ENCODE measurements at regions not wholly inside any gene's neighbourhood (a gene's known extent, or its start where the extent isn't known, plus 50 kb on each side); places are given as distances from the start of the nearest gene placed in this dataset.

- no peaks in the 10 kb centered on the region for H3K36me3 ChIP-seq (ENCODE audit: insufficient read depth in 1 of 2, low read depth in 1 of 2)
- ATAC-seq (no peak), DNase-seq (no peak)
- no peak overlapping the region for H3K27ac ChIP-seq
- intact Hi-C loops (cut with DNase I) = no loop called here
- H3K4me1 ChIP-seq = no peaks in the 10 kb centered on the region
- WGBS, 3 donors = 23 to 33% (median 30%) methylated on average over 2 of the region's 2 CpGs
- H3K4me3 ChIP-seq = no peak overlapping the region
- H3K9me3 ChIP-seq = peaks cover 15% of the 10 kb centered on the region
- no peaks in the 10 kb centered on the region for H3K27me3 ChIP-seq (ENCODE audit: insufficient read depth in 3 of 3, low read length in 2 of 3)
- TF ChIP-seq, protein P1, sequence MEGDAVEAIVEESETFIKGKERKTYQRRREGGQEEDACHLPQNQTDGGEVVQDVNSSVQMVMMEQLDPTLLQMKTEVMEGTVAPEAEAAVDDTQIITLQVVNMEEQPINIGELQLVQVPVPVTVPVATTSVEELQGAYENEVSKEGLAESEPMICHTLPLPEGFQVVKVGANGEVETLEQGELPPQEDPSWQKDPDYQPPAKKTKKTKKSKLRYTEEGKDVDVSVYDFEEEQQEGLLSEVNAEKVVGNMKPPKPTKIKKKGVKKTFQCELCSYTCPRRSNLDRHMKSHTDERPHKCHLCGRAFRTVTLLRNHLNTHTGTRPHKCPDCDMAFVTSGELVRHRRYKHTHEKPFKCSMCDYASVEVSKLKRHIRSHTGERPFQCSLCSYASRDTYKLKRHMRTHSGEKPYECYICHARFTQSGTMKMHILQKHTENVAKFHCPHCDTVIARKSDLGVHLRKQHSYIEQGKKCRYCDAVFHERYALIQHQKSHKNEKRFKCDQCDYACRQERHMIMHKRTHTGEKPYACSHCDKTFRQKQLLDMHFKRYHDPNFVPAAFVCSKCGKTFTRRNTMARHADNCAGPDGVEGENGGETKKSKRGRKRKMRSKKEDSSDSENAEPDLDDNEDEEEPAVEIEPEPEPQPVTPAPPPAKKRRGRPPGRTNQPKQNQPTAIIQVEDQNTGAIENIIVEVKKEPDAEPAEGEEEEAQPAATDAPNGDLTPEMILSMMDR (IDR thresholded peaks at IDR 0.05) = no peak
Observed at GRCh38 chr3:144948711-144949110, 977.1 kb downstream of the DIPK2A start.

- H3K4me3 ChIP-seq = no peak overlapping the region
- DNase-seq = no peak
- no peak overlapping the region for H3K27ac ChIP-seq
- ATAC-seq = no peak
- WGBS, 3 donors = 85 to 93% (median 87%) methylated on average over 1 of the region's 1 CpG
- H3K36me3 ChIP-seq (ENCODE audit: insufficient read depth in 1 of 2, low read depth in 1 of 2) = no peaks in the 10 kb centered on the region
- H3K9me3 ChIP-seq = no peaks in the 10 kb centered on the region
- TF ChIP-seq, protein P1 (IDR thresholded peaks at IDR 0.05) = no peak
- H3K27me3 ChIP-seq (ENCODE audit: insufficient read depth in 3 of 3, low read length in 2 of 3) = no peaks in the 10 kb centered on the region
- intact Hi-C loops (cut with DNase I) = no loop called here
- no peaks in the 10 kb centered on the region for H3K4me1 ChIP-seq
Observed at GRCh38 chr3:144953959-144954358, 982.3 kb downstream of the DIPK2A start.

GRCh38 chr3:144957398-144958101 lies 985.9 kb downstream of the DIPK2A start:
- Histone ChIP-seq H3K4me1 (no peaks in the 10 kb centered on the region), H3K36me3 (ENCODE audit: insufficient read depth in 1 of 2, low read depth in 1 of 2) (no peaks in the 10 kb centered on the region), H3K27ac (no peak overlapping the region), H3K27me3 (ENCODE audit: insufficient read depth in 3 of 3, low read length in 2 of 3) (no peaks in the 10 kb centered on the region), H3K4me3 (no peak overlapping the region), H3K9me3 (no peaks in the 10 kb centered on the region)
- intact Hi-C loops (cut with DNase I) = no loop called here
- no peak for ATAC-seq
- TF ChIP-seq, protein P1 (IDR thresholded peaks at IDR 0.05) = no peak
- DNase-seq = no peak
- 57 to 72% (median 61%) methylated on average over 4 of the region's 4 CpGs for WGBS, 3 donors

DNA sequence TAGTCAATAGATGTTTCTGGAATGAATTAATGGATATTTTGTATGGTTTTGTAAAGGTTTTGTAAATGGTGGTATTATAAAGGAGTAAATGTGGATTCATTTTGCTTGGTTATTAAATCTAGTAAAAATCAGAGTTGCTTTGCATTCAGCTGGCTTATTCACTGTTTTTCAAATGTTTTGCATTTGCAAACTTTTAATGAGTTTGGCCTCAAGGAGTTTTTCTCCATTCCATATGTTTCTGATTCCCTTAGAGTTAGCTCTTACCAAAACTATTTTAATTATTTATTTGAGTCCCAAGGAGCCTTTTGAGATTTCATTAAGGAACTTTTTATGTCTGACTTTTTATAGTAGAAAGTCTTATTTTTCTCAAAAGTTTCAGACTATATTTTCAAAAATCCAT lies 992.2 kb downstream of the DIPK2A start:
- TF ChIP-seq, protein P1 (IDR thresholded peaks at IDR 0.05) = no peak
- H3K4me1 ChIP-seq = no peaks in the 10 kb centered on the region
- no peak overlapping the region for H3K27ac ChIP-seq
- no peaks in the 10 kb centered on the region for H3K9me3 ChIP-seq
- intact Hi-C loops (cut with DNase I) = no loop called here
- no peaks in the 10 kb centered on the region for H3K36me3 ChIP-seq (ENCODE audit: insufficient read depth in 1 of 2, low read depth in 1 of 2)
- no peak for ATAC-seq
- no peaks in the 10 kb centered on the region for H3K27me3 ChIP-seq (ENCODE audit: insufficient read depth in 3 of 3, low read length in 2 of 3)
- no peak overlapping the region for H3K4me3 ChIP-seq
- DNase-seq = no peak

GRCh38 chr3:144966560-144966959 lies 994.9 kb downstream of the DIPK2A start:
- no peak for ATAC-seq
- intact Hi-C loops (cut with DNase I) = no loop called here
- Histone ChIP-seq H3K4me3 (no peak overlapping the region), H3K36me3 (ENCODE audit: insufficient read depth in 1 of 2, low read depth in 1 of 2) (no peaks in the 10 kb centered on the region), H3K4me1 (no peaks in the 10 kb centered on the region), H3K9me3 (no peaks in the 10 kb centered on the region), H3K27ac (no peak overlapping the region), H3K27me3 (ENCODE audit: insufficient read depth in 3 of 3, low read length in 2 of 3) (no peaks in the 10 kb centered on the region)
- no peak for DNase-seq
- WGBS, 3 donors = 44 to 76% (median 74%) methylated on average over 2 of the region's 2 CpGs
- TF ChIP-seq, protein P1 (IDR thresholded peaks at IDR 0.05) = no peak
